HL-60 (cell line): ENCODE measurements at regions not wholly inside any gene's neighbourhood (a gene's known extent, or its start where the extent isn't known, plus 50 kb on each side); places are given as distances from the start of the nearest gene placed in this dataset.

ENCODE experiments used
- DNase-seq, 2 experiments: peaks; one replicate each; pipeline ENCODE4 v3.0.0-alpha.2; 2010 to 2020; ENCODE audit warnings: low read depth in 1 of 2, low spot score in 1 of 2
- H3K27ac ChIP-seq: fragments of 250-450 bp; sonication (Bioruptor Pico); replicated peaks from 2 replicates; pipeline ENCODE4 v1.5.1; 2020; ENCODE audit warnings: mild to moderate bottlenecking, moderate library complexity
- H3K27me3 ChIP-seq: fragments of 250-450 bp; sonication (Bioruptor Pico); 2 replicates; pipeline ENCODE4 v1.5.1; 2021; ENCODE audit warnings: mild to moderate bottlenecking, moderate library complexity; ENCODE audit not compliant: insufficient read depth, poor library complexity, severe bottlenecking
- H3K4me3 ChIP-seq: replicated peaks from 2 replicates; pipeline ENCODE4 v1.5.1; 2011; ENCODE audit warnings: mild to moderate bottlenecking, control low read depth, low read length; ENCODE audit not compliant: insufficient read depth
- GABPA ChIP-seq: IDR thresholded peaks from 2 replicates; pipeline ENCODE4 v1.6.1; 2012; ENCODE audit warnings: low read depth
- POLR2AphosphoS5 ChIP-seq: IDR thresholded peaks from 2 replicates; pipeline ENCODE4 v1.6.1; 2012; ENCODE audit warnings: low read depth
- SPI1 ChIP-seq: IDR thresholded peaks from 2 replicates; pipeline ENCODE4 v1.6.1; 2012; ENCODE audit warnings: low read depth, mild to moderate bottlenecking, borderline replicate concordance
- TF ChIP-seq, protein P1 (sequence below): IDR thresholded peaks from one replicate; pipeline ENCODE4 v1.5.1; 2011; ENCODE audit warnings: low read length, control low read depth, inconsistent platforms; ENCODE audit not compliant: insufficient read depth
- TF ChIP-seq, protein P2 (sequence below): IDR thresholded peaks from 2 replicates; pipeline ENCODE4 v1.6.1; 2012; ENCODE audit warnings: low read depth; ENCODE audit not compliant: insufficient replicate concordance

DNA sequence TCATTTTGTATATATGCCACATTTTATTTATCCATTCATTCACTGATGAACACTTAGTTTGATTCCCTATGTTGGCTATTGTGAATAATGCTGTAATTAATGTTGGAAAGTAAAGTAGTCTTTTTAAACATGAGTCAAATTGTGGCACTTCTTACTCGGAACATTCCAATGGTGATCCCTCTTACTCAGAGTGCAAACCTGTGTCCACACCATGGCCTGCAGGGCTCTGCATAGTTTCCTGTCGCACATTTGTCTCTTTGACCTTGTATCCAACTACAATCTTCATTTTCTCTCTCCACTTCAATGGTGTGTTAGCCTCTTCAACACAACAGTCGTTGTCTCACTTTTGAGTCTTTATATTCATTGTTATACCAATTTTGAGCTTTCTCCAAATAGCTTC lies 98.1 kb upstream of the PAPPA start:
- Histone ChIP-seq H3K4me3 (no peak overlapping the region), H3K27me3 (no peaks in the 10 kb centered on the region), H3K27ac (no peak overlapping the region)
- DNase-seq, result no peak
- TF ChIP-seq, protein P1, sequence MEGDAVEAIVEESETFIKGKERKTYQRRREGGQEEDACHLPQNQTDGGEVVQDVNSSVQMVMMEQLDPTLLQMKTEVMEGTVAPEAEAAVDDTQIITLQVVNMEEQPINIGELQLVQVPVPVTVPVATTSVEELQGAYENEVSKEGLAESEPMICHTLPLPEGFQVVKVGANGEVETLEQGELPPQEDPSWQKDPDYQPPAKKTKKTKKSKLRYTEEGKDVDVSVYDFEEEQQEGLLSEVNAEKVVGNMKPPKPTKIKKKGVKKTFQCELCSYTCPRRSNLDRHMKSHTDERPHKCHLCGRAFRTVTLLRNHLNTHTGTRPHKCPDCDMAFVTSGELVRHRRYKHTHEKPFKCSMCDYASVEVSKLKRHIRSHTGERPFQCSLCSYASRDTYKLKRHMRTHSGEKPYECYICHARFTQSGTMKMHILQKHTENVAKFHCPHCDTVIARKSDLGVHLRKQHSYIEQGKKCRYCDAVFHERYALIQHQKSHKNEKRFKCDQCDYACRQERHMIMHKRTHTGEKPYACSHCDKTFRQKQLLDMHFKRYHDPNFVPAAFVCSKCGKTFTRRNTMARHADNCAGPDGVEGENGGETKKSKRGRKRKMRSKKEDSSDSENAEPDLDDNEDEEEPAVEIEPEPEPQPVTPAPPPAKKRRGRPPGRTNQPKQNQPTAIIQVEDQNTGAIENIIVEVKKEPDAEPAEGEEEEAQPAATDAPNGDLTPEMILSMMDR, result no peak
- no peak for TF ChIP-seq SPI1
- no peak for TF ChIP-seq POLR2AphosphoS5
- no peak for TF ChIP-seq GABPA
- TF ChIP-seq, protein P2, sequence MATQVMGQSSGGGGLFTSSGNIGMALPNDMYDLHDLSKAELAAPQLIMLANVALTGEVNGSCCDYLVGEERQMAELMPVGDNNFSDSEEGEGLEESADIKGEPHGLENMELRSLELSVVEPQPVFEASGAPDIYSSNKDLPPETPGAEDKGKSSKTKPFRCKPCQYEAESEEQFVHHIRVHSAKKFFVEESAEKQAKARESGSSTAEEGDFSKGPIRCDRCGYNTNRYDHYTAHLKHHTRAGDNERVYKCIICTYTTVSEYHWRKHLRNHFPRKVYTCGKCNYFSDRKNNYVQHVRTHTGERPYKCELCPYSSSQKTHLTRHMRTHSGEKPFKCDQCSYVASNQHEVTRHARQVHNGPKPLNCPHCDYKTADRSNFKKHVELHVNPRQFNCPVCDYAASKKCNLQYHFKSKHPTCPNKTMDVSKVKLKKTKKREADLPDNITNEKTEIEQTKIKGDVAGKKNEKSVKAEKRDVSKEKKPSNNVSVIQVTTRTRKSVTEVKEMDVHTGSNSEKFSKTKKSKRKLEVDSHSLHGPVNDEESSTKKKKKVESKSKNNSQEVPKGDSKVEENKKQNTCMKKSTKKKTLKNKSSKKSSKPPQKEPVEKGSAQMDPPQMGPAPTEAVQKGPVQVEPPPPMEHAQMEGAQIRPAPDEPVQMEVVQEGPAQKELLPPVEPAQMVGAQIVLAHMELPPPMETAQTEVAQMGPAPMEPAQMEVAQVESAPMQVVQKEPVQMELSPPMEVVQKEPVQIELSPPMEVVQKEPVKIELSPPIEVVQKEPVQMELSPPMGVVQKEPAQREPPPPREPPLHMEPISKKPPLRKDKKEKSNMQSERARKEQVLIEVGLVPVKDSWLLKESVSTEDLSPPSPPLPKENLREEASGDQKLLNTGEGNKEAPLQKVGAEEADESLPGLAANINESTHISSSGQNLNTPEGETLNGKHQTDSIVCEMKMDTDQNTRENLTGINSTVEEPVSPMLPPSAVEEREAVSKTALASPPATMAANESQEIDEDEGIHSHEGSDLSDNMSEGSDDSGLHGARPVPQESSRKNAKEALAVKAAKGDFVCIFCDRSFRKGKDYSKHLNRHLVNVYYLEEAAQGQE, result no peak

DNA sequence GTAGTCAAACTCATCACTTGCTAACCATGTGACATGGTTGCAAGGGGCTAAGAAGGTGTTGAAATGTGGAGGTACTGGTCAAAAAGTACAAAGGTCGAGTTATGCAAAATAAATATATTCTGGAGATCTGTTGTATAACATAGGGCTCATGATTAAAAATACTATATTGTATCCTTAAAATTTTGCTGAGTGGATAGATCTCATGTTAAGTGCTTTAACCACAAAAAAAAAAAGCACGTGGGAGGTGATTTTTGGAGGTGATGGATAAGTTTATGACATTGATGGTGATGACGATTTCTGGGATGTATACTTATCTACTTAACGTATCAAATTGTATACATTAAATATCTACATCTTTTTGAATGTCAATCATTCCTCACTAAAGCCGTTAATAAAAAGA lies 96.2 kb upstream of the PAPPA start:
- no peak overlapping the region for H3K4me3 ChIP-seq
- no peak for DNase-seq
- TF ChIP-seq GABPA (no peak), POLR2AphosphoS5 (no peak), SPI1 (no peak)
- TF ChIP-seq, protein P2, result no peak
- TF ChIP-seq, protein P1, result no peak
- no peak overlapping the region for H3K27ac ChIP-seq
- no peaks in the 10 kb centered on the region for H3K27me3 ChIP-seq

GRCh38 chr9:116058421-116058820 lies 95.2 kb upstream of the PAPPA start:
- no peak for DNase-seq
- Histone ChIP-seq H3K27ac (no peak overlapping the region), H3K4me3 (no peak overlapping the region), H3K27me3 (no peaks in the 10 kb centered on the region)
- TF ChIP-seq POLR2AphosphoS5 (no peak), GABPA (no peak), SPI1 (no peak)
- TF ChIP-seq, protein P1, result no peak
- TF ChIP-seq, protein P2, result no peak
